Activated T-cell treated with anti-CD3 and anti-CD28 coated beads, Interleukin-2, amount 50 U/mL, for 48 hours (primary cell): ENCODE measurements at regions not wholly inside any gene's neighbourhood (a gene's known extent, or its start where the extent isn't known, plus 50 kb on each side); places are given as distances from the start of the nearest gene placed in this dataset.

Source experiments
- DNase-seq, 2 experiments: peaks; one replicate each; pipeline ENCODE4 v3.0.0-alpha.2; 2020

- no peak for DNase-seq
These were observed 409.8 kb upstream of the CELF4 start for GRCh38 chr18:37975446-37975845.

- DNase-seq: no peak
These were observed 401.7 kb upstream of the CELF4 start for GRCh38 chr18:37967261-37967660.

- DNase-seq: no peak
These were observed 400.0 kb upstream of the CELF4 start for GRCh38 chr18:37965572-37965970.

- DNase-seq: no peak
These were observed 399.4 kb upstream of the CELF4 start for GRCh38 chr18:37964885-37965571.

- DNase-seq: no peak
These were observed 398.2 kb upstream of the CELF4 start for GRCh38 chr18:37963837-37964236.

- no peak for DNase-seq
These were observed 396.8 kb upstream of the CELF4 start for GRCh38 chr18:37962316-37962966.

GRCh38 chr18:37958499-37958898 is 392.9 kb upstream of the CELF4 start:
- no peak for DNase-seq

GRCh38 chr18:37956902-37957301 is 391.3 kb upstream of the CELF4 start:
- DNase-seq: no peak

GRCh38 chr18:37956020-37956419 is 390.4 kb upstream of the CELF4 start:
- DNase-seq: no peak

GRCh38 chr18:37955201-37955600 is 389.6 kb upstream of the CELF4 start:
- no peak for DNase-seq

- DNase-seq: no peak
These were observed 388.3 kb upstream of the CELF4 start for GRCh38 chr18:37953876-37954275.

- no peak for DNase-seq
These were observed 382.9 kb upstream of the CELF4 start for GRCh38 chr18:37948471-37948870.

- no peak for DNase-seq
These were observed 380.7 kb upstream of the CELF4 start for GRCh38 chr18:37946324-37946723.

GRCh38 chr18:37944700-37945270 is 379.2 kb upstream of the CELF4 start:
- no peak for DNase-seq

- DNase-seq: no peak
These were observed 371.7 kb upstream of the CELF4 start for GRCh38 chr18:37937287-37937686.

- no peak for DNase-seq
These were observed 369.5 kb upstream of the CELF4 start for GRCh38 chr18:37935086-37935485.

- DNase-seq: no peak
These were observed 365.0 kb upstream of the CELF4 start for GRCh38 chr18:37930640-37931039.

- DNase-seq: no peak
These were observed 356.6 kb upstream of the CELF4 start for GRCh38 chr18:37922162-37922561.

- DNase-seq: no peak
These were observed 355.3 kb upstream of the CELF4 start for GRCh38 chr18:37920865-37921264.

- DNase-seq: no peak
These were observed 347.5 kb upstream of the CELF4 start for GRCh38 chr18:37913051-37913450.

- no peak for DNase-seq
These were observed 336.7 kb upstream of the CELF4 start for GRCh38 chr18:37902344-37902743.

GRCh38 chr18:37900326-37900725 is 334.7 kb upstream of the CELF4 start:
- no peak for DNase-seq

GRCh38 chr18:37889963-37890362 is 324.4 kb upstream of the CELF4 start:
- DNase-seq: no peak

GRCh38 chr18:37874721-37875120 is 309.1 kb upstream of the CELF4 start:
- DNase-seq: no peak

GRCh38 chr18:37873416-37873815 is 307.8 kb upstream of the CELF4 start:
- no peak for DNase-seq
